HG03280 (cell line): ENCODE measurements at regions not wholly inside any gene's neighbourhood (a gene's known extent, or its start where the extent isn't known, plus 50 kb on each side); places are given as distances from the start of the nearest gene placed in this dataset.
A peak's percentile ranks its signal among the peaks of the same experiment; 100 is the strongest.

Source experiments
- ATAC-seq: cut with Tn5 transposase; IDR thresholded peaks from one replicate; pipeline ENCODE4 v1.9.1; 2021; ENCODE audit warnings: mild to moderate bottlenecking, moderate library complexity; ENCODE audit not compliant: unreplicated experiment

DNA sequence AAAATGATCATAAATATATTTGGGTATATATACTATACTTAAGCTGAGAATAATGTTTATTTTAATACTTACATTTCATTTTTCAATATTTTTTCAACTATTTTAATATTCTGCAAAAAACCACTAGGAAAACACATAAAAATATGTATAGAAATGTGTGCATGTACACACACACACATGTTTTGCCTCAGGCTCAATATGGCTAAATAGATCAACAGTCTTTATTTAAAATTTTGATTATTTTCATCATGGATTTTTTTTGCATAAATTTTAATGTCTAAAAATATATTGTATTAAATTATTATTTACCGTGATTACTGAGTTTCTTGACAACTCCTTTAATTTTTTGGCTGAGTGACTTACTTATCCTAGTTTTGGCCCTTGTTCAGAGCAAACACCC lies 846.5 kb downstream of the DHX35 start:
- ATAC-seq: no peak

DNA sequence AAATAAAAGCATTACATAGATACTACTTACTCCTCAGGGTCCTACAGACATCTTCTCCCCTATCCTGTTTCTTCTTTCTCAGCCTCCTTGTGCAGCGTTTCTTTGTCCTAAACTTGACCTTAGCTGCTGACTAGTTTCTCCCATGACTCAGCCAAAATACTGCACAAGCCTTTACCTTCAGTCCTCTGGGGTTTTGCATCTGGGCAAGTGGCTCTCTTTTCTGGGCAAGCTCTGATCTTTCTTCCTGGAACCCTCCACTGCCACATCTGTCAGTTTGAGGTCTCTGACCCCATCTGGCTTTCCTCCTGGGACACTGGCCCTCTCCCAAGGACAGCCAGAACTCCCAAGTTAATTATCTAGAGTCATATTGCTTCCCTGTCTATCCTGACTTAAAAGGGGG lies 838.4 kb downstream of the DHX35 start:
- peak; percentile 66 for ATAC-seq

DNA sequence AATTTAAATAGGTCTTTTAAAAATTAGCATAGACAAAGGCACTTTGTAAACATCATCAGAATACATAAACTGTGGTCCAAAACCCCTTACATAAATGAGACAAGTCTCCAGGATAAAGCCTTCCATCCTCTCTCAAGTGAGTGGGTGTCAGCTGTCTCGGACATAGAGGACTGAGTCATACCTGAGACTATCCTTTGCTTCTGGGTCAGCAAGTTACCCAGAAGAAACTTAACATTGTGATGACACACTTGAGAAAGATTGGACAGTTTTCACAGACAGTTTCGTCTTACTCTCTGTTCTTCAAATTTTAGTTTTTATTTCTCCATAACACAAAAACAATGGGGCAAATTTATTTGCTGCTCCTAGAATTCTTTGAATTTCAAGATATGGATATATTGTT lies 838.0 kb downstream of the DHX35 start:
- peak; percentile 83 for ATAC-seq

DNA sequence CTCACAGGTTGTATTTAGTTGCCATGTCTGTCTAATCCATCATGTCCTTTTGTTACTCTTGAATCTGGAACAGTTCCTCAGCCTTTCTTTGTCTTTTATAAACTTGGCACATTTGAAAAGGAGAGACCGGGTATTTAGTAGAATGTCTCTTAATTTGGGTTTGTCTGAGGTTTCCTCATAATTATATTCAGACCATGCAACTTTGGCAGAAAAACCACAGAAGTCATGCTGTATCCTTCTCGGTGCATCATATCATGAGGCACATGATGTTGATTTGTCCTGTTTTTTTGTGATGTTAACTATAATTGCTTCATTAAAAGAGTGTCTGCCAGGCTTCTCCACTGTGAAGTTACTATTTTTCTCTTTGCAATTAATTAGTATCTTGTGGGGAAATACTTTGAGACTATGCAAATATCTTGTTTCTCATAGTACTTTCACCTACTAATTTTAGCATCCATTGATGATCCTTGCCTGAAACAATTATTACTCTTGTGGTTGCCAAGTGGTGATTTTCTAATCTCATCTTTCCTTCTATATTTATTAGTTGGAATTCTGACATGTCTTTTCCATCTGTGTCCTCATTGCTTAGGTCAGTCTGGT lies 837.3 kb downstream of the DHX35 start:
- no peak for ATAC-seq

DNA sequence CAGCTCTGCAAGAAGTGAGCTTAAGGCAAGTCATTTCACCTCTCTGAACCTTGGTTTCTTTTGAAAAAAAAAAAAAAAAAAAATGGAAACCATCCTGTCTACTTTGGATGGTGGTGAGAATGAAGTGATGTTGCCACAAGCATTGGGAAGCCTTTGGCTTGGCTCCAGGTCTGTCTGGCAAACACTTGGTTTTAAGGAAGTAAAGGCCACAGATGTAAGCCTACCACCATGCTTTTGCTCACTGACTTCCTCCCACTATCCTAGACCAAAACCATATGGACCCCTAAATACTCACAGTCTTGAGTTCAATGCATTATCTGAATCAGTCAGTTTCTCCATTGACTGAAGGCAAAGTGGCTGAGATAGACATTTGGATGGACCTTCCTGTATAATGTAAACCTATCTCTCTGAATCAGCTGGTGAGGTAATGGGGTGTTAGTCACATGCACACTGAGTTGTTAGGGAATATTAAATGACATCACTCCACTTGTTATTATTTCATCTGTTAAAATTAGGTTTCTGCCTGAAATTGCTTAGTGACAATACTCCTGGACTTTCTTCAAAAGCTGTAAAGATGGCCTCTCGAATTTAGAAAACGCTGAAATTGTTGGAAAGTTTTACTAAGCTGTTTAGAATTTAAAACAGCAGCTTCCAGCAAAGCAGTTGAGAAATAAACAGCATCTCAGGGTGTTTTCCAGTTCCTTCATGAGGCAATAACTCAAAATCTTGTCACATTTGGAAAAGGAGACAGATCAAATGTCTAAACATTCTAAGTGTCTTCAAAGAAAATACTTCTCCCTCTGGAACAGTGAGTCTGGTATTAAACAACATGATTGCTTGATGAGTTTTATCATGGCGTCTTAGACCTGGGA lies 833.5 kb downstream of the DHX35 start:
- no peak for ATAC-seq

DNA sequence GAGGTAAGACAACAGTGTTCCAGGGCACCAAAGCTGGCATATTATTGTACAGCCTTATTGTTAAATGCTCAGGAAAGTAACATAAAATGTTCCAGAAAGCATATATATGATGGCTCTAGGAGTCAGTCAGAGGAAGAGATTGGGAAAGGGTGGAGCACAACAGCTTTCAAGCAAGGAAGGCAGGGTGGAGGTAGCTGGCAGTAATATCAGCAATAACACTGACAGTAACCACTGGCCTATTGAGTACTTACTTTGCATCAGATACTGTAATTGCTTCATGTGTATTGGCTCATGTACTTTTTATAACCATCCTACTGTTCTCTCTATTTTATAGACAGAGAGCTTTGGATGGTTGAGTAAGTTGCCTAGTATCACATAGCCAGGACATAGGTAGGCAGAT lies 830.2 kb downstream of the DHX35 start:
- no peak for ATAC-seq

DNA sequence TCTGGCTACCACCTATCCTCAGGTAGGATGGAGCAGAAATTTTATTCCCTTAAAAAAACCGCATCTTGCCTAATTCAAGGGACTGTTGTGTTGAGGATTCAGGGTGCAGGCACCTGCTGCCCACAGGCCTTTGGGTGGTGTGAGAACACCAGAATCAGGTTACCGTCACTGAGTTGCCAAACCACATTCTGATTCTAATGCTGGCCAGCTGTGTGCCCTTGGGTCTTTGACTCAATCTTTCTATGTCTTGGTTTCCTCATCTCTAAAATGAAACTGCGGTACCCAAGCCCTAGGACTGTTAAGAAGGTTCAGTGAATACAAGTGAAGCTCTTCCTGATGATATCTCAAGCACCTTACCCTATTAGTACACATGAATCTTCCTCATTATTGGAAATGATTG lies 827.3 kb downstream of the DHX35 start:
- ATAC-seq: no peak

DNA sequence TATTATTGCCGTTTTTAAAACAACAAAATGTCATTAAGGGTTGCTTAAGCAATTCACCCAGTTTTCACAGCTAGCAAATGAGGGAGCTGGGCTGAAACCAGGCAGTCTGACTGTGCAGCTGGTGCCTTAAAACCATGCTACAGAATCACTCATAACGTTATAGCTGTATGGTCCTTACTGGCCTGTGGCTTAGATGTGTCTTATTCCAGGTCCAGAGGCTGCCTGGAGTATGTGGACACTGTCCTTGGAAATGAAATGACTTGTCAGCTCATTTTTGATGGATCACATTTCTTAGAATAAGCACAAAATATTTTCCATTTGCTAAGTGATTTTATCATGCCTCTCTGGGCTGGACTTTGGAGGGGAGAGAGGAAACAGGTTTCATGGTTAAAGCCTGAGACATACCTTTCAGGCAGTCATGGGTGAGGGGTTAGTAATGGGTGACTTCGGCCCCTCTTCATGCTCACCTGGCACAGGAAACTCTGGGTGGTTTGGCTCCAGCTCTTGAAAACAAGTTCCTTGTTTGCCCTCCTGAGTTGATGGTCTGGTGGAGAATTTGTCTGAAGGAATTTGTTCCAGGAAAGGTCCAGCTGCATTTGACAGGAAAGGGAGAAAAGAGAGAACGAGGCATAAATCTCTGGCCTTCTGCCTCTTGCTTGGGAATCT lies 823.2 kb downstream of the DHX35 start:
- ATAC-seq: no peak

DNA sequence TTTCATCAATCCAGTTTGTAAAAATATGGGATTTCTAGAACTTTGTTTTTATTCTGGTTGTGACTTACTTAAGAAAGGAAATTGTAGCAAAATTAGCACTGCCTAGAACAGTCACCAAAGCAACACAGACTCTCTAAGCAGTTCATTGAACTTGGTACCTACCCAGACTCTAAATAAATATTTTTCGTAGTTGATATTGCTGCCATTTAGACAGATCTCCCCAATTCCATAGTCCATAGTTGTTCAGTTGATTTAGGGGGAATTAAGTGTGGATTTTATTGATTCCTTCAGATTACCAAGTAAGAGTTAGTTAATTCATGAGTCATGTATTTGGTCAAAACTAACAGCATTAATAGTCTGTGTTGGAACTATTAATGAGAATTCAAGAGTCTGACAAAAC lies 822.5 kb downstream of the DHX35 start:
- no peak for ATAC-seq

DNA sequence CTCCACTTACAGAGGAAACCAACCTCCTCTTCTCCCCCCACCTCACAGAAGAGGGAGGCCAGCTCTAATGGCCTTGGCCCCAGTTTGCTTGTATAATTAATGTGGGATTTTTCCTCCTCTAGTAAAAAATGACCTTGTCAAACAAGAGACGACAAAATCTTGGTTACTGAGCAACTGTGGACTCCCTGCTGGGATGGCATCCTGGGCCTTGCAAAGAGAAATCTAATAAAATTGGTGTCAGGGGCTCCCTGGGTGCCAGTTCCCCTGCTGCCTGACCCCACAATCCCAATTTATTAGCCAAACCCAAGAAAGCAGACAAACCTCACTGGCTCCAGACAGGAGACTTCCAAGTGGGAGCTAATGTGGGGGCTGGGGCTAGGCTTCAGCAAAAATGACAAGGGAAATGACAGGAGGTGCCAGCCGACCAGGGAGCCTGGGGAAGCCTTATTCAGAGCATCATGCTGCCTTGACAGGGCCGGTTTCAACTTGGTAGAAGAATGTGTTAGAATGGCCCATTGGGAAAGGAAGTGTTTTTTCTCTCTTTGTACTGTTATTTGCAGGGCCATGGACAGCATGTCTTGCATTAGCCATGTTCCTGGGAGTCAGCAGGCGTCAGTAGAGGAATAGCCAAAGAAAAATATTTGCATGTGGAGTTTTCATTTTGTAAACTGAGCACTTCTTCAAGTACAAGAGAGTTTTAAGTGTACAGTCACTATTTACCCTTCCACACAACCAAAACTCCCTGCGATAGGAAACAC lies 816.9 kb downstream of the DHX35 start:
- no peak for ATAC-seq

DNA sequence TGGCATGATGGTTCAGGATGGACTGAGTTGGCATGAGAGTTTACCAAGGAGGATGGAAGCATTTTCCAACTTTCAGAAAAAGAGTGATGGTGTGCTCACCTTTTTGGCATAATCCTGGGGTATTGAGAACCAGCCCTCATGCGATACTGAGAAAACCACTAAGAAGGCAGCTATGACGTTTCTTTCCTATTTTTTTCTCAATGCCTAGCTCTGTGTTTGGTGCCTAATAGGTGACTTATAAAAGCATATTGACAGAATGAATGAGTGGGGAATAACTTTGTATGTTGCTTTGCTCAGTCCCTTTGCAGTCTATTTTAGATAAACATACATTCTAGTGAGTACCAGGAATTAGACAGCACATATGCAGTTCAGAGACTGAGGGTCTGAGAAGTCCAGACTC lies 816.3 kb downstream of the DHX35 start:
- ATAC-seq: no peak

DNA sequence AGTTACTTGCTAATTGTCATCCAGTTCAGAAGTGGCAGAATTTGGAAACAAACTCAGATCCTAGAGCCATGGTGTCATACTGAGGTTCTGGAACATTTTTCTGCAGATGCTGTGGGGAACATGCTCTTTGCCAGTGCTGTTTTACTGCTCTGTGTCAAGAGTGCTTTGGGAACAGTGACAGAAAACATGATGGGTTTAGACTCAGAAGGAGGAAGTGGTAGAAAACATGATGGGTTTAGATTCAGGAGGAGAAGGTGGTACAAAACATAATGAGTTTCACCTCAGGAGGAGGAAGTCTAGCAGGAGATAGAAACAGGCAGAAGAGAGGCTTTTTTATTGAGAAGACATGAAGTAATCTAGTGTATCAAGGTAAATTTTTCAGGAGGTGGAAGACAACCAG lies 815.5 kb downstream of the DHX35 start:
- ATAC-seq: no peak

DNA sequence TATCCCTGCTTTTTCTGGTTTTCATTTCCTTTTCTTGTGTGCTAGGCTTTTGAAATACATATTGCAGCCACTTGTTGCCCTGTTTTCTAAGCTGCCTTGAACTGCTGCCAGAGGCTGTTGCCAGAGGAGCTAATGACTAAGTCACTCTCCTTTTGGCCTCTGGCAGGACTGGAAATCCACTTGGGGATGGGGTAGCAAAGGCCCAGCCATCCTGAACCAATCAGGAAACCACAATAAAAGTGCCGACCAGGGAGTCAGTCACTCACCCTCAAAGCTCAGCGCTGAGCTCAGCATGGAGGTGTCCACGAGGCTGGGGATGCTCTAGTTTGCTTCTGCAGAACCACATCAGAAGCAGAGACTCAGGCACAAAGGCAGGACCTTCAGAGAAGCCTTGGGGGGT lies 813.0 kb downstream of the DHX35 start:
- ATAC-seq: no peak

DNA sequence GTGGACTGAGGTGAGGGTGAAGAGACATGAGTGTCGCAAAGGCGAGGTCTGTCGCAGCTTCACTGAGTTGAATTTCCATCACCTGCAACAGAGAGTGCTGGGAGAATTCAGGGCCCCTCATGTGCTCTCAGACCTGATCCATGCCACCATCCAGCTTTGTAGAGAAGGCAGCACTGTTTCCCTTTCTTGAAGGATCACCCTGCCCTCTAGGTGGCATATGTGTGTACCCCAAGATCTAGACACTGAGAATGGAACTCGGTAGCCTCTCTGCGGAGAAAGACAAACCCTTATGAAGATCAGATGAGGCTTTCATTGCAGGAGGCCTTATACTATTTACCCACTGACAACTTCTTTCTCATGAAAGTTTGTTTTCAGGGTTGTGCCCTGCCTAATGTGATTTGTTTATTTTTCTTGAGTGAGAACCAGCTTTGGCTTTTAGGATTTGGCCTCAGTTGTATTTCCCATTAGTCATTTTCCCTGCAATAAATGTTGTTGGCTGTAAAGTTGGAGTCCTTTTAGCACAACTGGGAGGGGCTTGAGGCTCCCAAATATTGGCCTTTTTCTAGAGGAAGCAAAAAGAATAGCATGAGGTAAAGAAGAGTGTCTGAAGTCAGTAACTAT lies 811.3 kb downstream of the DHX35 start:
- ATAC-seq: no peak

DNA sequence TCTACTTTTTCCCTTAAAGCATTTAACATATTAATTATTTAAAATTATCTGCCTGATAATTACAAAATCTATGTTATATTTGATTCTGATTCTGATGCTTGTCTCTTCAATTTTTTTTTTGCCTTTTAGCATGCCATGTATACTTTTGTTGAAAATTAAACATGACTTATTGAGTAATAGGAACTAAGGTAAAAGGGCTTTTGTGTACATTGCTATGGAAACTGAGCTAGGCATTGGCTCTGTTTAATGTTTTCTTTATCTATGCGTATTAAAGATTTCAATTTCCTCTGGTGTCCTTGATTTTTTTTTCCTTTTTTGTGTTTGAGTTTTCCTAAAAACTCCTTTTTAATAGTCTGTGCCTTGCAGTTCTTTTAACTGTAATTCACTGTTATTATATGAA lies 805.2 kb downstream of the DHX35 start:
- no peak for ATAC-seq

DNA sequence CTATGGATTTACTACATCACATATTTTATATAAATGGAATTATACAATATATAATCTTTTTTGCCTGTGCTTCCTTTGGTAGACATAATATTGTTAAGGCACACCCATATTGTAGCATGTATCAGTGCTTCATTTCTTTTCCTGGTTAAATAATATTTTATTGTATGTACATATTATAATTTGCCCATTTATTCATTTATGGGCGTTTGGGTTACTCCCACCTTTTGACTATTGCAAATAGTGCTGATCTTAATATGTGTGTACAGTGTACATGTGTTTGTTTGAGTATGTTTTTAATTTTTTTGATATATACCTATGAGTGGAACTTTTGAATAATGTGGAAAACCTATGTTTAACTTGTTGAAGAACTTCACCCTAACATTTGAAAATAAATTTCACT lies 804.2 kb downstream of the DHX35 start:
- no peak for ATAC-seq

DNA sequence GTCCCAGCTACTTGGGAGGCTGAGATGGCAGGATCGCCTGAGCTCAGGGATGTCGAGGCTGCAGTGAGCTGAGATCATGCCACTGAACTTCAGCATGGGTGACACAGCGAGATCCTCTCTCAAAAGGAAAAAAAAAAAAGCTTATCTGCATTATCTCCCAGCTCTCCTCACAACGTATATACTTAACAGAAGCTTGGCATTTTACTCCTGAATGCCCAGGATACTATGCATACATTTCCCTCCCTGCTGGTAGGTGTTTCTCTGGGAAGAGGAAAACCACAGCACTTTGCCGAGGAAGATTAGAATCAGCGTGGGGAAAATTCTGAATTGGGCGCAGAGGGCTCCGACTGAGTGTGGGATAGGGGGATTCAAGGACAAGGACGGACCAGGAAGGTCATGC lies 800.6 kb downstream of the DHX35 start:
- no peak for ATAC-seq

DNA sequence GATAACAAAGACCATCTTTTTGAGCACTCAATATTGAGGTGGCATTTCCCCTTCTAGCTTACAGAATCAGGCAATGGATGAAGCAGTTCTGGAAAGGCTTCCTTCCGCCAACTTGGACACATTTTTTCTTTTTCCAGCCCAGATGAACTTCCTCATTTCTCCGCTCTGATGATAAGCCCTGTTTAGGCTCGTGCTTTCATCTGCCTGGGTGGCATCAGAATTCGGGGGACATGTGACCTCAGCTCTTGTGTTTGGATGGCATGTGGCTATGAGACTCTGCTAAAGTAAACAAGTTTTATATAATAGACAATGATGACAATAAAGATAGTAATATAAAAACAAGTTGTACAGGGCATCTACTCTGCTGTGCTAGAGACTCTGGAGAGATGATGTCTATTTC lies 796.7 kb downstream of the DHX35 start:
- ATAC-seq: no peak

DNA sequence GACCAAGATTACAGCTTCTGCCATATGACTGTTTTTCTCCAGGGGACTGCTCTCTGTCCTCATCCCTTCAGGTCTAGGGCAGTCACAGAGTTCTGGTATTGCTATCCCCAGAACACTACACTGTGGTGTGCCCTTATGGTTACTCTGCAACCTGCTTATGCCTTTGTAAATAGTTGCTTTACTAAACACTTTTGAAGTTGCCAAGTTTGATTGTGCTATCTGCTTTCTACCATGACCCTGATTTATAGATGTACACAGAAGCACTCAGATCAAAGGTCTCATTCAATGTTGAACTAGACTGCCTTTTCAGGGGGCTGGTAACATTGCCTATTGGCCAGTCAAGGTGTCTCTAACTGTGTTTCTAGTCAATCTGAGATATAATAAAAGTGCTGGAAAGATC lies 794.7 kb downstream of the DHX35 start:
- ATAC-seq: no peak

DNA sequence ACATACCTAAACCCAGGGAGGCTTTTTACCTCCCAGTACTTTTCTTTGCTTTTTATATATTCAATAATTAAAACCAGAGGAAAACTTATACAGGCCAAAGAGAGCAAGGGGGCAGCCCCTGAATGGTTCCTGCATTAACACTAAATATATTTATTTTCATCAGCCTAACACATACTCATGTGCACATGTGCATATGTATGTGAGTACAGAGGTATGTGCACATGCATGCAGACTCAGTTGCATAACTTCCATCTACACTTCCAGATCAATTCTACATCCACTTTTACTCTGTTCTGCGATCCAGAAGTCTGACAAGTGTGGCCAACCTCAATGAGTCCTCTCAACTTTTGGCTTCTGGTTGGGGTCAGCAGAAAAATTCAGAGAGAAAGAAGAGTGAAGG lies 794.2 kb downstream of the DHX35 start:
- no peak for ATAC-seq

DNA sequence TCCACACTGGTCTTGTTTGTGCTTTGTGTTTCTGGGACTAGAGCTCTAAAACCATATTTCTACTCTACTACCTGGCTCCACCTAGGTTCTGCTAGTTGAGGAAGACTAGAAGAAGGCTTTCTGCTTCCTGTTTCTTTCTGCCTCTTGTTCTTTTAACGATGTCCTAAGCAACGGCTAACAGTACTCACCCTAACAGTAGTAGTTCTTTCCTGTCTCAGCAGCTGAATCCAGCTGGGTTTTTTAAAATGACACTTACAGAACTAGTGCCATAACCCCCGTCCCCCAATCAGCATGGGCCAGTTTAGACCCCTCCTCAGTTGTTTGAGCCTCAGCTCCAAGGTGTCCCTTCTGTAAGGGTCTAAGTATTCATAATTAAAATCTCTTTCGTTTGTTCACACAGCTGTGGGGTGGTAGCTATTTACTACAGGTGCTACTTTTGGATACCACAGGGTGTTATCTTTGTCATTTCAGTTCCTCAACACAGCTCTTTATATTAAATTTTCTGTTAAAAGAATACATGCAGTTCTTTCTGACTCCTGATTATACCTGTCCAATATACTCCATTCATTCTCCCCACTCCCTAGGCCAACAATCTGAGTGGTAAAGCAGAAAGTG lies 790.2 kb downstream of the DHX35 start:
- no peak for ATAC-seq
